Right renal pelvis (tissue), 4 donors: ENCODE measurements at regions not wholly inside any gene's neighbourhood (a gene's known extent, or its start where the extent isn't known, plus 50 kb on each side); places are given as distances from the start of the nearest gene placed in this dataset.

Experiments
- DNase-seq, 4 donors: peaks; one replicate each; pipeline ENCODE4 v3.0.0-alpha.2; 2013; ENCODE audit warnings: low read depth in 4 of 4, low spot score in 3 of 4, missing footprints in 1 of 4

DNA sequence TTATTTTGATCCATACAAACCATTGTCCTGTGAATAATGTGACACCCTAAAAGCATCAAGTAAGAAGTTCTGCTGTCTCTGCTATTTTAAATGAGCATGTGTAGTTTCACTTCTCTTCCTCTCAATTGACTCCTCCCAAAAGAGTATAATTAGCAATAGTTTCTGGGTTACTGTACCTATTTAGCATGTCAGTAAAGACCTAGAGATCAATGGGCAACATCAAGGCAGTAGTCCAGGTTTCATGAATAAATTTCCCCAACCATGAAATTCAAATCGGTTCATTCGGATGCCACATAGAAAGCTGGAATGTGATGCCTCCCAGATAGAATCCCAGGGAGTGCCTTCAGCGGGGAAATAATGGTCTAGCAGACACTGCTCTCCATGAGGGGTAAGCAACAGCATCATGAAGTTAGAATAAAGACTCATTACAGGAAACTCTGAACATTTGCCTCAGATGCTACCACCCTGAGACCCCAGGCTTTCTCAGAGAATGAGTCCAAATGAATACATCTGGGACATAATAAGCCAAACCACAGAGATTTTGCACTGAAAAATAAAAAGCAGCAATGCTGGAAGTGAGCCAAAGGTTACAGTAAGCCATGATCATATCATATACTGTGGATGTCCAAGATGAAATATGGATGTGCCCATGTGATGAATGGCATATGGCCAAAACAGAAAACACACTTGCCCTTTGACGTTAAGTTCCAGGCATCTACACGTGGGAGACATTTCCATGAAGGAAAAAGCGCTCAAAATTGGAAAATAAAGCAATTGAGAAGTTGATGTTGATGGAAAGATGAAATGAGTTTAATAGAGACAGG, 1107.0 kb upstream of the SEMA6A start:
- no peak for DNase-seq

DNA sequence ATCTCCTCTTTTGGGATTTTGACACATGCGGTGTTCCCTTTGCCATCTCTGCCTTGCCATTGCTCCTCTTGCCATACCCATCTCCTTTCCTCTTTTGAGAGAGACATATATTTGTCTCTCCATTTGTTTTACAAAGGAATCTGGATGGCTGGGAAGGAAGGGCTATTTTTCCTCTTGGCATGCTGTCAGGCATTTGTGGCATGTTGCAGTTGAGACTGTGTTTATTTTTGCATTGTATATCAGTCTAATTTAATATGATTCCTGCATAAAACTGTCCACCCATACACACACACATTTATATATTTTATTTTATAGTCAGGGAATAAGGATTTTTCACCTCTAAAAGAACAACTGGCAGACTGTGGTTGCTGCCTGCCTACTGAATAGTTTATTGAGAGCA, 1105.8 kb upstream of the SEMA6A start:
- peak; percentile 28 to 43 (median 41) for DNase-seq

DNA sequence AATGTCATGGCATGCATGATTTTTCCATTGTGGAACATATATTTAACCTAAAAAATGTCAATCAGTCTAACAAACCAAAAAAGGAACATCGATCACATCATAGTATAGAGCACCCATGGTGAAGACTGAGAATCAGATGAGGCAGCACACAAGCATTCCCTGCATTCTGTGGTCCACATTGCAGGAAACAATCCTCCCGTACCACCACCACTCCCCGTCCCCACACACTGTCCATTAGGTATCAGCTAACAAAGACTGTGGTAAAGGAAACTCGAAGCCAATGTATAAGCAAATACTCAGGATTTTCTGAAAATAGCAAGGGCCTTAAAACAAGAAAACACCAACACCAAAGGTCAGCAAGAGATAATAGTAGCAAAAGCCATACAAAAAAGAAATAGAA, 1104.4 kb upstream of the SEMA6A start:
- DNase-seq, result no peak

DNA sequence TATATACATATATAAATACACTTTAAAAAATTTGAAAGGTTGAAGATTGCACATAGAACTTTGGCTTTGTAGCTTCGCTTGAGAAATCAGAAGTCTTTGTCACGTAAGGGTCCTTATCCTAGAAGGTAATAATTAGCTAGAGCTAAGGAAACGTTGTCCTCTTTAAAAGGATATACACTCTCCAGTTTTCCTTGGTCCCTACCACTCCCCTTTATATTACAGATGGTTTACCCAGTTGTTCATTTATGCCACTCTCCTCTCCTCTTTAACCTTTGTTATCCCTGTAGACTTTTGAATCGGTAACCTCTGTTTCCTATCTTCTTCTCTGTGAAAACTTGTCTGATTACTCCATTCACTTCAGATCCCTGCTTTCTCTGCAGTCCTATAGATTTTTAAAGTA, 1101.0 kb upstream of the SEMA6A start:
- DNase-seq, result no peak

DNA sequence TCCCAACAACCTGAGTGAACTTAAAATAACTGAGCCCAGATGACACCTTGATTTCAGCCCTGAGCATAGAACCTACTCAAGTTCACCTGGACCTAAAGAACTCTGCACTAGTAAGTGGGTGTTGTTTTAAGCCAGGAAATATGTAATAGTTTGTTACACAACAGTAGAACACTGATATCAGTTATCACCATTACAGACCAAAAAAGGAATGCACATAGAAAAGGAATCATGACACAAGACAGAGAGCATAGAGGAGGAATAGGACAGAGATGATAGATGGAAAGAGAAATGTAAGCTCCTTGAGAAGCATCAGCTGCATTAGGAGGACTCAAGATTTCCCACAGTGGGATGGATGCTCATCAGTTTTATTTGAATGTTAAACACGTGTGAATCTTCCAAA, 1096.9 kb upstream of the SEMA6A start:
- DNase-seq, result no peak

DNA sequence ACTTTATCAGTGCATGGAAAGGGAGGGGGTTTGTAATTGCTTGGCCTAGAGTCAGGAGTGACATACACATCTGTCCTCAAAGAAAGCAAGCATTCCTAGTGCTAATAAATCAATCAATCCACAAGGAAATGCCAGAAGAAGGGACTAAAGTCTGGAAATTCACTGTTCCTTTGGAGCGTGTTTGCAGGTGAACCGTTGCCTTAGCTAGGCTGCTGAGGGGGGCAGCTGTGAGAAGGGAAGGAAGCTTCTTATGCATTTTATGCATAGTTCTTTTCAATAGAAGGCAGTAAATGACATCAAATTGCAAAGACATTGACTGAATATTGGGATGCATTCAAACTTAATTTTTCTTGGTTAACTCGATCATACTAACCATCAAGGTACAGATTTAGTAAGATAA, 1092.5 kb upstream of the SEMA6A start:
- DNase-seq, result no peak

- DNase-seq, result no peak
These were observed 1090.5 kb upstream of the SEMA6A start for GRCh38 chr5:117665121-117665520.

DNA sequence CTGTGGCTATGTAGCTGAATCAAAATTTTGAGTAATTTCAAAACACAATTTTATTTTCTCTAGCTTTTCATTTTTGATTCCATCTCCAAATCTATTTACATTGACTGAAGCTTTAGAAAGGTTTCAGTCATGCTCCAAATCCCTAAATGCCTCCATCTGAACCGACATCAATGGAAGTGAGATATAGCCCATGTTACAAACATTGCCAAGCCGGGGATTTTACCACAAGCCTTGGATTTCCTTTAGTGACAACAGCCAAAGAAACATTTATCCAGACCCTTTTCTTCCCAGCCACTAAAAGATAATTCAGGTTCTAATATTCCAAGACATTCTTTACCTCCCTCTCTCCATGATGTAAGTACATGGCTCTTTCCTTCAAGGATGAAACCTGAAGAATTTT, 1087.7 kb upstream of the SEMA6A start:
- DNase-seq, result no peak

DNA sequence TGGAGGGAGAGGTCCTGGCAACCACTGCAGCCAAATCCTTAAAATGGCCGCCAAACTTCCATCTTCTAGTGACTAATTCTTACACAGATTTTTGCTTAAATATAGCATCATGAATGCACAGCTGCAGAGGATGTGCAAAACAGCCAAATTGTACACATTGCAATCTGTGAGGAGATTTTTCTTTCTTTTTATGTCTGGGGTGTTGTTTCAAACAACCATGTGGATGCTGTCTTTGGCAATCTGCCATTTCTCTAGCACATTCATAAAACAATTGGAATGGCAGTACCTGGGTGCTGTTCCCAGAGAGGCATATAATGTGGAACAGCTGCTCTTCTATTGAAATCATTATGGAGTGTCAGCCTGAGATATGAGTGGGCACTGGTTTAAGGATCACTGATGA, 1082.9 kb upstream of the SEMA6A start:
- DNase-seq, result no peak

DNA sequence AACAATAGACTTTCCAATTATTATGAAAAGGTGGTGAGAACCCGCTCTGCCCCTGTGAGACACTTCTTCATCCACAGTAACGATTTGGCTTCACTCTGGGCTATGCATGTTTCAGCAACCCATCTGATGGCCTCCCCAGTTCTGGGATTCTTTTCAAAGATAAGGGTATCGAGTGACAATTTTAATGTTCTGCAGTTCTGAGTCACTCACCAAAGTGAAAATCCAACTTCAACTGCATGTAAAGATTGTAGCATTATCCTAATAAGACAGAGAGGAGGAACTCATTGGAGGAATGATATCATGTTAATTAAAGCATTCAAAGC, 1078.3 kb upstream of the SEMA6A start:
- DNase-seq, result no peak

- peak; percentile 14 to 41 (median 23) for DNase-seq
These were observed 1077.7 kb upstream of the SEMA6A start for GRCh38 chr5:117652036-117652957.

DNA sequence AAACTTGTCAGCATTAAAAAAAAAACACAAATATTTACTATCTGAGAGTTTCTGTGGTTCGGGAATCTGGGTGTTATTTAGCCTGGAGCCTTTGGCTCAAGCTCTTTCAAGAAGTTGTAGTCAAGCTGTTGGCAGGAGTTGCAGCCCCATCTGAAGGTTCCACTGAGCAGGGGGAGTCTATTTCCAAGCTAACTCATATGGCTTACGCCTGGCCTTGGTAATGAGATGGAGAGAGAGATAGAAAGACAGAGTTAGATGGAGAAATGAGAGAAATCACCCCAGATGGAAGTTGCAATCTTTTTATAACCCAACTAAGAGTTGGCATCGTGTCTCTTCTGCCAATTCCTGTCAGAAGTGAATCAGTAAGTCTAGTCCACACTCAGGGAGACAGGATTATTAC, 1075.2 kb upstream of the SEMA6A start:
- no peak for DNase-seq

DNA sequence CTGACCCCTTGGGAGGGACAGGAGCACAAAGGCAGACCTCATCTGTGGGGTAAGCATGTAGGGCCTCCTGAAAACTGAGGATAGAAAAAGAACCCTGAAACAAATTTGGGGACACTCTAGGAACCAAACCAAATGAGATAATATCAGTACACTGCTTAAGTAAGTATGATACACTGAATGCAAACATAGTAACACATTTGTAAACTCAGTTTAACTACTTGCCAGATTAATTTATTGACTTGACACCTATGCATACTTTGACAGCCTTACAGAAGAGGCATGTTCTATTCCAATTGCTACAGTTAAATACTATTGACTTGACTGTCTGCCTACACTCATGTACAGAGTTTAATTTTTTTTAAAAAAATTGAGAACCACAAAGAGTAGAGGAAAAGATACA, 1070.8 kb upstream of the SEMA6A start:
- no peak for DNase-seq

DNA sequence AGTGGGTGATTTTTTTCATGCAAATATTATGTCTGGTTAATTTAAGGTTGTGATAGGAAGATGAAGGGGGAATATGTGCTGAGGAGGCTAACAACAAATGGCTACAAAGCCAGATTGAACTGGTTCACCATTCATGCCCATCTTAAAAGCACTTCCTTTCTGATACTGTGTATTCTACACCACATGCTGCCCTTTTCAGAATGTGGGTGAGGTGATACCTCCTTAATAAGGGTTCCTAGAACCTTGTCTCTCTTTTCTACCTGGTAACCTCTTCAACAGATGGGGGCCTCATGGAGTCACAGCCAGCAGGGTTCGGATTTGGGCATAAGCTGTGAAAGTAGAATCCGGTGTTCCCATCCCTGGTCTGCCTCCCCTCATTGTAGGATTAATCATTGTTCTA, 1064.0 kb upstream of the SEMA6A start:
- DNase-seq, result no peak

DNA sequence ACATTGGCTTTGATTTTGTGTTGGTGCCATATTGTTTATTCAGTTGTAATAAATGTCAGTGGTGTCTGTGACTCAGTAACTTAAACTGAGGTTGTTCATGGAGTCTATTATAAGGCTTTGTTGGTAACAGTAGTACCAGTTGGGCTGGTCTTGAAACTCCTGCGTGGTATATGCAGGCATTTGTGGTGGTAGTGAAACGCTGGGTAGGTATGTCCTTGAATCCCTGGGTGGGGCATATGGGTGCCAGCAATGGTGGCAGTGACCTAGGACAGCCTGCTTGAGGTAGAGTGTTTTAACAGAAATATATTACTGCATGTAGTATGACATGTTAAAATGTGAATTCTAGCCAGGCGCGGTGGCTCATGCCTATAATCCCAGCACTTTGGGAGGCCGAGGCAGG, 1058.5 kb upstream of the SEMA6A start:
- no peak for DNase-seq

GRCh38 chr5:117624201-117624600, 1049.6 kb upstream of the SEMA6A start:
- no peak for DNase-seq

GRCh38 chr5:117623042-117623805, 1048.6 kb upstream of the SEMA6A start:
- peak; percentile 12 to 20 (median 12) for DNase-seq

- DNase-seq, result no peak
These were observed 1047.3 kb upstream of the SEMA6A start for GRCh38 chr5:117621921-117622320.

DNA sequence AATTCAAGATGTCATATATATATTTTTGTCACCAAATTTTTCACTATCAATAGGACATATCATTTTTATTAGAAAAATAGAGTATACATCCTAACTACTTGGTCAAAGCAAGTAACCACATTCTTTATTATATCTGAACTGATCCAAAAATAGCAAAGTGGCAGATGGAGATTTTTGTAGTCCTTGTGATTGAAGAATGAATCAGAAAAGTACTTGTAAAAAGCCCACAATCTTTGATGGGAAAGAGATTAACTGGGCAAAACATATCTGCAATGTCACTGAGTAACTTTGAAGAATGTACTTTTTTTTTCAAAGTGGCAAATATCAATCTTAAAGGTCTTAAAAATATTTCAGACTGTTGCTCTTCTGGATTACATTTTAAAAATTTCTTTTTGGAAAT, 1040.6 kb upstream of the SEMA6A start:
- DNase-seq, result no peak

DNA sequence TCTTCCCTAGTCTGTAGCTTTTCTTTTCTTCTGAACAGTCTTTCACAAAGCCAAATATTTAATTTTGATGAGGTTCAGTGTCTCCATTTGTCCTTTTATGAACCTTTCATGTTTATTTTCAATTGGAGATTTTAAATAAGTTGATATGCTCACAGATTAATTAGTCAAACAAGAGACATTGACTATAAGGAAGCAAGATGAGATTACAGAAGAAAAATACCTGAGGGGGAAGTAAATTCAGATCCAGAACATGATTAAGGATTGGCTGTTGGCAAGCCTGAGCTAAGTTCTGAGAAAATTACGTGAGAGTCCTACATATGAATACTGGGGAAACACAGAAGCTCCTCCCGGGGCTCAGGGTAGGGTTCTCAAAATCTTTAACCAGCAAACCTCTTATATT, 1039.8 kb upstream of the SEMA6A start:
- DNase-seq, result no peak

GRCh38 chr5:117604845-117605244, 1030.2 kb upstream of the SEMA6A start:
- DNase-seq, result no peak
